ENCODE measurements at regions not wholly inside any gene's neighbourhood (a gene's known extent, or its start where the extent isn't known, plus 50 kb on each side); places are given as distances from the start of the nearest gene placed in this dataset.
A peak's percentile ranks its signal among the peaks of the same experiment; 100 is the strongest.

DNA sequence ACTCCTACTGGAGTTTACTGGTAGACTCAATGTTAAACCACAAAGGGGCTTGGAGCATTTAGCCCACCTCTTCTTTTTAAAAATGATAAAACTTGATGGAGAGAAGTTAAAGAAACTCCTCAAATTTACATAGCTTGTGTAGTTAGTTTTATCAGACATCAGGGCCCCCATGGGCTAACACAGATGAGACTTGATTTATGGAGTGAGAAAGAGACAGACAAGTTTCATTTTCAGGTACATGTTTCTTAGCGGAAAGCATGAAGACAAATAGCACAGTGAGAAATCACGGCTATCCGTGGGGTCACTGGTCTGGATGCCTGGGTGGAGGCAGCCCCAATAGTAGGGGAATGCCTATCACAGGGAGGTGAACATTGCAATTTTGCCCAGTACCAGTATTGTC, 173.6 kb downstream of the TFAP2B start:
- Histone ChIP-seq H3K27me3 (ENCODE audit: insufficient read depth, low read length) (no peaks in the 10 kb centered on the region), H4K20me1 (ENCODE audit: insufficient read depth, low read length) (no peaks in the 10 kb centered on the region), H3K4me1 (ENCODE audit: insufficient read depth, low read length) (no peaks in the 10 kb centered on the region), H3K79me2 (ENCODE audit: insufficient read depth, low read length) (no peaks in the 10 kb centered on the region), H3K9me3 (ENCODE audit: low read depth, low read length) (no peaks in the 10 kb centered on the region), H3K4me3 (ENCODE audit: insufficient read depth, low read length) (no peak overlapping the region), H2AFZ (ENCODE audit: low read length) (no peak overlapping the region), H3K4me2 (ENCODE audit: insufficient read depth, low read length) (no peak overlapping the region), H3K36me3 (ENCODE audit: insufficient read depth, low read length) (no peaks in the 10 kb centered on the region), H3K27ac (ENCODE audit: low read depth, low read length) (no peak overlapping the region)
- TF ChIP-seq, protein P1, sequence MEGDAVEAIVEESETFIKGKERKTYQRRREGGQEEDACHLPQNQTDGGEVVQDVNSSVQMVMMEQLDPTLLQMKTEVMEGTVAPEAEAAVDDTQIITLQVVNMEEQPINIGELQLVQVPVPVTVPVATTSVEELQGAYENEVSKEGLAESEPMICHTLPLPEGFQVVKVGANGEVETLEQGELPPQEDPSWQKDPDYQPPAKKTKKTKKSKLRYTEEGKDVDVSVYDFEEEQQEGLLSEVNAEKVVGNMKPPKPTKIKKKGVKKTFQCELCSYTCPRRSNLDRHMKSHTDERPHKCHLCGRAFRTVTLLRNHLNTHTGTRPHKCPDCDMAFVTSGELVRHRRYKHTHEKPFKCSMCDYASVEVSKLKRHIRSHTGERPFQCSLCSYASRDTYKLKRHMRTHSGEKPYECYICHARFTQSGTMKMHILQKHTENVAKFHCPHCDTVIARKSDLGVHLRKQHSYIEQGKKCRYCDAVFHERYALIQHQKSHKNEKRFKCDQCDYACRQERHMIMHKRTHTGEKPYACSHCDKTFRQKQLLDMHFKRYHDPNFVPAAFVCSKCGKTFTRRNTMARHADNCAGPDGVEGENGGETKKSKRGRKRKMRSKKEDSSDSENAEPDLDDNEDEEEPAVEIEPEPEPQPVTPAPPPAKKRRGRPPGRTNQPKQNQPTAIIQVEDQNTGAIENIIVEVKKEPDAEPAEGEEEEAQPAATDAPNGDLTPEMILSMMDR (IDR thresholded peaks at IDR 0.05; ENCODE audit: extremely low read depth, low read depth, low read length): no peak
- no peak for DNase-seq (ENCODE audit: insufficient read length, low spot score, missing footprints)

DNA sequence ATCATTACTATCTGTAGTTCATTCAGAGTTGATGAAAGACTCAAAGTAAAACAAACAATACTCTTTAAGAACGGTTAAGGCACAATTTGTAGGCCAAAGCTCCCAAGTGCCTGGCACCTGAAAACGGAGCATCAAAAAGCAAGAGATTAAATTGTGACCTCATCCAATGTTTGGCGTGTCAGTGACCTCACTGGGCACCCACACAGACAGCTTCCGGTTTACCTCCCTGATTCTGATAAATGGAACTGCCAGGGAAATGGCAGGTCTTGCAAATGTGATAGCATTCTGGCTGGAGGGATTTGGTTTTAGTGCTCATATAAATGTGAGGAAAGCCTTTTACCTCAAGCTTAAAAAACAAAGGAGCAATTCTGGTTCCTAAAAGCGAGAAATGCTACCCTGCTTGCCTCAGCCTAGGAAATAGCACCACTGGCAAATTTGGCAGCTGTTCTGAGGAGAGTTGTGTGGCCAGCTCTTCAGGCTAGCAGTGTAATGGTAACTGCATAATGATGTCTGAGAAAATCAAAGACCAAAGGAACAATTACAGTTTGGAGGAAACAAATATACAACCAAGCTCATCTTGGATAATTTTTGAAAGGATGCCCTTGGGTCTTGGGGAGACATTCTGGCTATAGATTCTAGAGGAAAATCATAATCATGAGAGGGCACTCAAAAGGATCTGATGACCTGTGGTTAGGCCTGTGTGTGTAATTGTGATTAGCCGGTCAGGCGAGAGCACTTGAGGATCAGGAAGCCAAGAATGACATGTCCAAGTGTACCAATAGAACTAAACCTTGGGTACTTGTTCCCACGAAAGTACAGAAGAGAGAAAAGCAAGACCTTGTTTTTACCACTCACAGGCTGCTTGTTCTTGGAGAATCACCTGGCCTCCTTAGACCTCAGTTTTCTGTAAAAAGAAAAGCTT, 174.3 kb downstream of the TFAP2B start:
- no peaks in the 10 kb centered on the region for H3K9me3 ChIP-seq (ENCODE audit: low read depth, low read length)
- no peaks in the 10 kb centered on the region for H3K27me3 ChIP-seq (ENCODE audit: insufficient read depth, low read length)
- TF ChIP-seq, protein P1 (IDR thresholded peaks at IDR 0.05; ENCODE audit: extremely low read depth, low read depth, low read length): no peak
- no peak overlapping the region for H3K4me2 ChIP-seq (ENCODE audit: insufficient read depth, low read length)
- no peaks in the 10 kb centered on the region for H3K4me1 ChIP-seq (ENCODE audit: insufficient read depth, low read length)
- H4K20me1 ChIP-seq (ENCODE audit: insufficient read depth, low read length): no peaks in the 10 kb centered on the region
- no peak for DNase-seq (ENCODE audit: insufficient read length, low spot score, missing footprints)
- H3K27ac ChIP-seq (ENCODE audit: low read depth, low read length): no peak overlapping the region
- no peak overlapping the region for H2AFZ ChIP-seq (ENCODE audit: low read length)
- no peak overlapping the region for H3K4me3 ChIP-seq (ENCODE audit: insufficient read depth, low read length)
- no peaks in the 10 kb centered on the region for H3K36me3 ChIP-seq (ENCODE audit: insufficient read depth, low read length)
- no peaks in the 10 kb centered on the region for H3K79me2 ChIP-seq (ENCODE audit: insufficient read depth, low read length)

DNA sequence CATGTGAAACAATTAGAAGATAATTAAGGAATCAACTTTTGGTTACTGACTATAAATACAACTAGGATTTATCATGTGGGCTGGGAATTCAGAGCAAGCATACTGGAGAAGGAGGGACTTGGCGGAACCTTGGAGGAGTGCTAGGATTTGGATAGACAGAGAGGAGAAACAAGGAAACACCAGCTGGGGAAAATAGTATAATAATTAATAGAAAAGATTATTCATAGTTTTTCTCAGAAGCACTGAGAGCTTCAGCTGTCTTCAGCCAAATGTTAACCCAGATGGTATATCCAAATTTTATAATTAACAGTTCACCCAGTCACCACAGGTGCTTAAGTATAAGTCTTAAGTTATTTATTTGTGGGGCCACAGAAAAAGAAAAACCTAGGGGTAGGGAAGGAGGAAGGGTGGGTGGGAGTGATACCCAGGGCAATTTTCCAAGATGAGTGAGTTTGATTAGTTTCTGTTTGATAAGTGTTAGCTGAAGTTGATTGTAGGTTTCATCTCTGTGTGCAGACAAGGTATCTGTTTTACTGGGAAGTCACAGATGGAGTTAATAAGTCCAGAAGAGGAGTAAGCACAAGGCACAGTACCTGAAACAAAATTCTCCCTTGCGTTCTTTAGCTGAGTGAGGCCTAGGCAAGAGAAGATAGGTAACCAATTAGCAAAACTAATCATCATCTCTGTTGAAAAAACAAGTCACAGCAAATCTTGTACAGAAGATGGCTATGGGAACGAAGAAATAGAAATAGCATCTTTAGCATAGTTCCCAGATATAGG, 175.5 kb downstream of the TFAP2B start:
- H2AFZ ChIP-seq (ENCODE audit: low read length): no peak overlapping the region
- no peak overlapping the region for H3K4me2 ChIP-seq (ENCODE audit: insufficient read depth, low read length)
- no peaks in the 10 kb centered on the region for H3K79me2 ChIP-seq (ENCODE audit: insufficient read depth, low read length)
- peak; percentile 9 for DNase-seq (ENCODE audit: insufficient read length, low spot score, missing footprints)
- H3K27me3 ChIP-seq (ENCODE audit: insufficient read depth, low read length): no peaks in the 10 kb centered on the region
- no peaks in the 10 kb centered on the region for H3K4me1 ChIP-seq (ENCODE audit: insufficient read depth, low read length)
- TF ChIP-seq, protein P1 (IDR thresholded peaks at IDR 0.05; ENCODE audit: extremely low read depth, low read depth, low read length): no peak
- no peaks in the 10 kb centered on the region for H3K36me3 ChIP-seq (ENCODE audit: insufficient read depth, low read length)
- H4K20me1 ChIP-seq (ENCODE audit: insufficient read depth, low read length): no peaks in the 10 kb centered on the region
- no peaks in the 10 kb centered on the region for H3K9me3 ChIP-seq (ENCODE audit: low read depth, low read length)
- H3K27ac ChIP-seq (ENCODE audit: low read depth, low read length): no peak overlapping the region
- H3K4me3 ChIP-seq (ENCODE audit: insufficient read depth, low read length): no peak overlapping the region

DNA sequence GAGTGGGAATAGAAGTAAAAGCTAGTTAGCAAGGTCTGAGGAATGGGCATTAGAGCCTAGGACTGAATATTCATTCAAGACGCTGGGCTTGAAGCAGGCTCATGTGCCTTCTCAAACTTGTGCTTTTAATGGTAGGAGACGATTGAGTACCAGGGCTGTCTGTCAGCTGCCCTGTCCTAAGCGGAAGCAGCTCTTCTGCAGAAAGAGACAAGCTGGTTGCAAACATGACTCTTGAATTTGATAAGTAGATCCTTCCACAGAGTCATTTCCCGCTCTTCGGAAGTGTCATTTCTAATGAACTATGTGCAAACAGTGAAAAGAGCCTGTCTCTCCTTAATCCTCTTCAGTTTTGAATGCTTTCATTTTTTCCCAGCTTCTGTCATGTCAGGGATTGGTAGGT, 176.4 kb downstream of the TFAP2B start:
- H3K4me3 ChIP-seq (ENCODE audit: insufficient read depth, low read length): no peak overlapping the region
- H3K36me3 ChIP-seq (ENCODE audit: insufficient read depth, low read length): no peaks in the 10 kb centered on the region
- no peaks in the 10 kb centered on the region for H3K4me1 ChIP-seq (ENCODE audit: insufficient read depth, low read length)
- H4K20me1 ChIP-seq (ENCODE audit: insufficient read depth, low read length): no peaks in the 10 kb centered on the region
- H3K9me3 ChIP-seq (ENCODE audit: low read depth, low read length): no peaks in the 10 kb centered on the region
- H3K4me2 ChIP-seq (ENCODE audit: insufficient read depth, low read length): no peak overlapping the region
- H3K79me2 ChIP-seq (ENCODE audit: insufficient read depth, low read length): no peaks in the 10 kb centered on the region
- H3K27me3 ChIP-seq (ENCODE audit: insufficient read depth, low read length): no peaks in the 10 kb centered on the region
- TF ChIP-seq, protein P1 (IDR thresholded peaks at IDR 0.05; ENCODE audit: extremely low read depth, low read depth, low read length): no peak
- H3K27ac ChIP-seq (ENCODE audit: low read depth, low read length): no peak overlapping the region
- no peak for DNase-seq (ENCODE audit: insufficient read length, low spot score, missing footprints)
- H2AFZ ChIP-seq (ENCODE audit: low read length): no peak overlapping the region

Measured in osteoblast (primary cell).